Tibial nerve (tissue), 4 donors: ENCODE measurements at regions not wholly inside any gene's neighbourhood (a gene's known extent, or its start where the extent isn't known, plus 50 kb on each side); places are given as distances from the start of the nearest gene placed in this dataset.

ENCODE experiments used
- CTCF ChIP-seq, 5 experiments: fragments of 200-600 bp in 3 of 5; fragments of 450-650 bp in 2 of 5; sonication (generic) in 3 of 5; IDR thresholded peaks; one replicate each; pipeline ENCODE4 v1.5.1; 2016 to 2019; ENCODE audit warnings: antibody characterized with exemption in 5 of 5, mild to moderate bottlenecking in 3 of 5, moderate library complexity in 2 of 5
- EP300 ChIP-seq, 2 donors: sonication (generic); formaldehyde crosslinking; IDR thresholded peaks; one replicate each; pipeline ENCODE4 v1.6.1; 2017; ENCODE audit warnings: antibody characterized with exemption in 2 of 2, mild to moderate bottlenecking in 1 of 2
- POLR2A ChIP-seq, 2 donors: fragments of 450-650 bp; IDR thresholded peaks; one replicate each; pipeline ENCODE4 v1.6.1; 2017; ENCODE audit warnings: antibody characterized with exemption in 2 of 2, mild to moderate bottlenecking in 2 of 2, moderate library complexity in 2 of 2

GRCh38 chr20:56988446-56988845, 278.0 kb downstream of the BMP7 start:
- TF ChIP-seq CTCF (IDR thresholded peaks at IDR 0.05) (no peak), EP300 (IDR thresholded peaks at IDR 0.05) (no peak), POLR2A (IDR thresholded peaks at IDR 0.05) (no peak)
